GM23338 (cell line): ENCODE measurements at regions not wholly inside any gene's neighbourhood (a gene's known extent, or its start where the extent isn't known, plus 50 kb on each side); places are given as distances from the start of the nearest gene placed in this dataset.
A peak's percentile ranks its signal among the peaks of the same experiment; 100 is the strongest.

ENCODE experiments used
- ATAC-seq: fragments of 200-7000 bp; cut with Tn5 transposase; 3 replicates; pipeline ENCODE4 v1.9.1; 2020
- DNase-seq: peaks from one replicate; pipeline ENCODE4 v3.0.0-alpha.2; 2015; ENCODE audit warnings: low spot score
- H2AFZ ChIP-seq: fragments of 200-600 bp; sonication (generic); 2 replicates; pipeline ENCODE4 v1.8.0; 2016; ENCODE audit warnings: antibody characterized with exemption, mild to moderate bottlenecking, moderate library complexity
- H3F3A ChIP-seq: fragments of 200-600 bp; sonication (generic); replicated peaks from 2 replicates; pipeline ENCODE4 v1.8.0; 2017; ENCODE audit warnings: antibody characterized with exemption, mixed run types, low read depth
- H3K27ac ChIP-seq: fragments of 200-600 bp; sonication (generic); 2 replicates; pipeline ENCODE4 v1.6.1; 2016; ENCODE audit warnings: low read depth
- H3K27me3 ChIP-seq: fragments of 200-600 bp; sonication (generic); 2 replicates; pipeline ENCODE4 v1.8.0; 2016; ENCODE audit warnings: mild to moderate bottlenecking, mixed run types, moderate library complexity; ENCODE audit not compliant: insufficient read depth
- H3K36me3 ChIP-seq: fragments of 200-600 bp; sonication (generic); 2 replicates; pipeline ENCODE4 v1.8.0; 2016; ENCODE audit warnings: mild to moderate bottlenecking; ENCODE audit not compliant: insufficient read depth
- H3K4me1 ChIP-seq: fragments of 200-600 bp; sonication (generic); 2 replicates; pipeline ENCODE4 v1.8.0; 2016; ENCODE audit warnings: mild to moderate bottlenecking, moderate library complexity; ENCODE audit not compliant: insufficient read depth
- H3K4me2 ChIP-seq: fragments of 200-600 bp; sonication (generic); 2 replicates; pipeline ENCODE4 v1.7.1; 2017; ENCODE audit warnings: mixed run types
- H3K4me3 ChIP-seq: fragments of 200-600 bp; sonication (generic); 2 replicates; pipeline ENCODE4 v1.6.1; 2016; ENCODE audit warnings: mixed run types
- H3K79me2 ChIP-seq: fragments of 200-600 bp; sonication (generic); replicated peaks from 2 replicates; pipeline ENCODE4 v1.8.0; 2017; ENCODE audit warnings: mild to moderate bottlenecking; ENCODE audit not compliant: insufficient read depth
- H3K9me2 ChIP-seq: fragments of 200-600 bp; sonication (generic); 2 replicates; pipeline ENCODE4 v1.8.0; 2017; ENCODE audit not compliant: insufficient read depth
- H4K20me1 ChIP-seq: fragments of 200-600 bp; sonication (generic); replicated peaks from 2 replicates; pipeline ENCODE4 v1.8.0; 2017; ENCODE audit warnings: mild to moderate bottlenecking; ENCODE audit not compliant: insufficient read depth
- H3K27ac Mint-ChIP-seq: 2 replicates; pipeline ENCODE4 v1.8.0; 2020; ENCODE audit warnings: inconsistent platforms, mild to moderate bottlenecking, moderate library complexity, mixed read lengths
- H3K27me3 Mint-ChIP-seq: 3 replicates; pipeline ENCODE4 v1.8.0; 2022; ENCODE audit warnings: low read depth, mild to moderate bottlenecking, moderate library complexity, mixed read lengths, inconsistent platforms; ENCODE audit not compliant: insufficient read depth, poor library complexity
- H3K36me3 Mint-ChIP-seq: 3 replicates; pipeline ENCODE4 v1.8.0; 2021; ENCODE audit warnings: low read depth, mild to moderate bottlenecking, inconsistent platforms, moderate library complexity, mixed read lengths
- H3K4me1 Mint-ChIP-seq: 3 replicates; pipeline ENCODE4 v1.8.0; 2020; ENCODE audit warnings: mild to moderate bottlenecking, inconsistent platforms, mixed read lengths
- H3K4me3 Mint-ChIP-seq: 3 replicates; pipeline ENCODE4 v1.8.0; 2021; ENCODE audit warnings: moderate library complexity, mild to moderate bottlenecking, inconsistent platforms, mixed read lengths
- H3K9me3 Mint-ChIP-seq: 3 replicates; pipeline ENCODE4 v1.8.0; 2020; ENCODE audit warnings: moderate library complexity, mild to moderate bottlenecking, inconsistent platforms, mixed read lengths
- CREB1 ChIP-seq: fragments of 250-450 bp; sonication (Bioruptor Pico); IDR thresholded peaks from 2 replicates; pipeline ENCODE4 v1.5.0; 2020; ENCODE audit warnings: low read depth, mild to moderate bottlenecking, moderate library complexity
- CTCF ChIP-seq, 2 experiments: fragments of 200-600 bp in 1 of 2; sonication (generic) in 1 of 2; conservative IDR thresholded peaks; 2 replicates each; pipeline versions ENCODE4 v1.5.1 to v1.6.1; 2016 to 2017; ENCODE audit warnings: antibody characterized with exemption in 2 of 2, low read depth in 2 of 2, mild to moderate bottlenecking in 2 of 2, moderate library complexity in 1 of 2
- EZH2 ChIP-seq: fragments of 200-600 bp; sonication (generic); IDR thresholded peaks from one replicate; pipeline ENCODE4 v1.8.0; 2017; ENCODE audit warnings: antibody characterized with exemption, mild to moderate bottlenecking, low read depth; ENCODE audit not compliant: unreplicated experiment
- EZH2phosphoT487 ChIP-seq: fragments of 200-600 bp; sonication (generic); IDR thresholded peaks from one replicate; pipeline ENCODE4 v1.8.1; 2018; ENCODE audit warnings: antibody characterized with exemption; ENCODE audit not compliant: unreplicated experiment
- POLR2AphosphoS5 ChIP-seq: IDR thresholded peaks from 2 replicates; pipeline ENCODE4 v1.6.1; 2016; ENCODE audit warnings: antibody characterized with exemption, low read depth
- REST ChIP-seq: IDR thresholded peaks from one replicate; pipeline ENCODE4 v1.6.1; 2018; ENCODE audit warnings: antibody characterized with exemption; ENCODE audit not compliant: unreplicated experiment
- STAT1 ChIP-seq: IDR thresholded peaks from one replicate; pipeline ENCODE4 v1.6.1; 2016; ENCODE audit warnings: antibody characterized with exemption; ENCODE audit not compliant: unreplicated experiment
- ZNF114 ChIP-seq: fragments of 250-450 bp; sonication (Bioruptor Pico); IDR thresholded peaks from 2 replicates; pipeline ENCODE4 v1.5.0; 2020; ENCODE audit warnings: mild to moderate bottlenecking, moderate library complexity
- ZNF331 ChIP-seq: fragments of 250-450 bp; sonication (Bioruptor Pico); IDR thresholded peaks from 2 replicates; pipeline ENCODE4 v1.5.0; 2020; ENCODE audit warnings: low read depth, mild to moderate bottlenecking, moderate library complexity
- ZNF462 ChIP-seq: fragments of 250-450 bp; sonication (Bioruptor Pico); IDR thresholded peaks from 2 replicates; pipeline ENCODE4 v1.5.0; 2020; ENCODE audit warnings: mild to moderate bottlenecking, moderate library complexity

GRCh38 chr3:152096280-152096906, 172.3 kb upstream of the MBNL1 start:
- Histone ChIP-seq H3K9me2 (no peaks in the 10 kb centered on the region), H3K4me2 (no peak overlapping the region), H2AFZ (no peak overlapping the region), H3F3A (no peaks in the 10 kb centered on the region), H4K20me1 (no peaks in the 10 kb centered on the region), H3K4me3 (no peak overlapping the region), H3K27ac (no peak overlapping the region), H3K4me1 (peaks cover 10% of the 10 kb centered on the region; the same call in 1 of the 2 replicates), H3K27me3 (no peaks in the 10 kb centered on the region), H3K36me3 (no peaks in the 10 kb centered on the region), H3K79me2 (no peaks in the 10 kb centered on the region)
- TF ChIP-seq CREB1 (CRISPR knock-in tag) (no peak), CTCF (conservative IDR thresholded peaks at IDR 0.05; ENCODE audit: low read depth in 2 of 2) (no peak), ZNF331 (CRISPR knock-in tag) (no peak), POLR2AphosphoS5 (no peak), ZNF114 (CRISPR knock-in tag) (no peak), REST (no peak), STAT1 (no peak), EZH2 (no peak), EZH2phosphoT487 (no peak), ZNF462 (CRISPR knock-in tag) (no peak)
- no peaks in the 10 kb centered on the region for H3K36me3 Mint-ChIP-seq
- DNase-seq (no peak), ATAC-seq (no peak)
- H3K9me3 Mint-ChIP-seq, result no peaks in the 10 kb centered on the region
- no peak overlapping the region for H3K4me3 Mint-ChIP-seq
- no peaks in the 10 kb centered on the region for H3K27me3 Mint-ChIP-seq
- peaks cover 6% of the 10 kb centered on the region; the same call in 2 of the 3 replicates for H3K4me1 Mint-ChIP-seq
- 0 out of 2 replicates have a peak overlapping the region, but pooled peaks have one; percentile 2 for H3K27ac Mint-ChIP-seq
